NCI-H226 (cell line): ENCODE measurements at regions not wholly inside any gene's neighbourhood (a gene's known extent, or its start where the extent isn't known, plus 50 kb on each side); places are given as distances from the start of the nearest gene placed in this dataset.

ENCODE experiments used
- DNase-seq: peaks from one replicate; pipeline ENCODE4 v3.0.0-alpha.2; 2015

DNA sequence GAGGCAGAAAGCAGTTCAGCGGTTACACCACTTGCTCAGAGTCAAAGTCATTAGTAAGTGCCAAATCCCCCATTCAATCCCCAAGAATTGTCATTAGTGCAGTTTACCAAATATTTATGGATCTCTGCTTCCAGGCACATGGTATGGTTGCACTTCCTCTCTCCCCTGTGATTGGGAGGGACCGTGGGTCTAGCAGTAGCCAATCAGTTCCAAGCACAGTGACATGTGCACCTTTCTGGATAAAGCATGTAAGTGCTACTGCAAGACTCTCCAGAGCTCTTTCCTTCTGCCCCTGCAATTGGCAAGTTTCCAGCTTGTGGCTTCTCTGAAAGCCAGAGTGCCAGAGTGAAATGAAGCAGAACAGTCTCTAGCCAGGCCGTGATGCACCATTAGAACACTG lies 85.3 kb upstream of the FLRT2 start:
- DNase-seq: no peak

DNA sequence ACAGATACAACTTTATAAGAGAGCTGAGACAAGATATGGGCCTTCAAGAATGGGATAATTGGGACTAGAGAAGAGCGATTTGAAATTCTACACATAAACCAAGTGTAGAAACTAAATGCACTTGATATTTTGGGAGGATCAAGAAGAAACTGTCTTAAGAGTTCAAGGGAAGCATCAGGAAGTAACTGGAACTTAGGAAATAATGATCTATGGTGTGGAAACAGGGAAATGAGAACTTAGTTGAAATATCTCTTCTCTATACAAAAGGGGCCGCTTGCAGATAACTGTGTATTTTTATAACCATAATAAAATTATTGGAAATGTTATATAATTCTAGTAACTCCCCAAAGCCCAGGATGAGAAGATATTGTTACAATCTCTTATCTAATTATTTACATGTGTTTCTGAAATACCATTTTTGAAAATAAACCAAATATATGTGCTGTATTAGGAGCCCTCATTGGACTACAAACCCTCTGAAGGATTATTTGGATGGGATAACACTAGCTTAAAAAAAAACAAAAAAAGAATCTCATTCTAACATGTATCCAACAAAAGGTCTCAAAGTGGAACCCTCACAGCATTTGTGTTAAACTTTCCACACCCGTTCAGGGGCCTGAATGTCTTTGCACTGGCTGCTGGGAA lies 84.7 kb upstream of the FLRT2 start:
- DNase-seq: no peak

DNA sequence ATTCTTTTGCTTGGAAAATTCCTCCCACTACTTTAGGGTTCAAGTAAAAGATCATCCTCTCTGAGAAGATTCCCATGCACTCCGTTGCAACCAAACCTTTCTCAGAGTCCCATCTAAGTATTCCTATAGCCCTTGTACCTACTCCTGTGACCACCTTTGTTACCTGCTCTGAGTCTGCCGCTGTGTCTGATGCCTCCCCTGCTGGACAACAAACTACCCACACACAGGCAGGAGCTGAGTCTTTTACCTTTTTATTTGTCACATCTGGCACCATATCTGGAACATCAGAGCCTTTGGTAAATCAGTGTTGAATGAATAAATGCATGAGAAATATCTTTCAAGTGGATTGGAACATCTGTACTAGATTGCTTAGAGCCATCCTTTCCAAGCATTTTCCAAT lies 82.1 kb upstream of the FLRT2 start:
- DNase-seq: no peak

DNA sequence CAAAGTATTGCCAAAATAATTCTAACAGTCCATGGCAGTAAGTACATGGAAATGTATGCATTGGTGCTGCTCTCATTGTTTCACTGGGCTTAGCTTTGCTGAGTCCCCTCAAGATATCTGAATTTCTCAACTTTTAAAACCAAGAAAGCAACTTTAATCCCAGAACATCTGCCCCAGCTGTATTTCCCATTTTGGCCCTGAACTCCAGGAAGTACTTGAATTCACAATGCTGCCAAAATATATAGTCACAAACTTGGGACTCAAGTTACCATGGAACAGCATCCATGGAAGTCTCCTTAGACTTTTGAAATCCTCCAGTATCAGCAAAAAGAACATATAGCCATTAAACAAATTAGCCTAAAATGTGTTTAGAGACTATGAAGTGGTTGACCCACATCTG lies 78.5 kb upstream of the FLRT2 start:
- no peak for DNase-seq

DNA sequence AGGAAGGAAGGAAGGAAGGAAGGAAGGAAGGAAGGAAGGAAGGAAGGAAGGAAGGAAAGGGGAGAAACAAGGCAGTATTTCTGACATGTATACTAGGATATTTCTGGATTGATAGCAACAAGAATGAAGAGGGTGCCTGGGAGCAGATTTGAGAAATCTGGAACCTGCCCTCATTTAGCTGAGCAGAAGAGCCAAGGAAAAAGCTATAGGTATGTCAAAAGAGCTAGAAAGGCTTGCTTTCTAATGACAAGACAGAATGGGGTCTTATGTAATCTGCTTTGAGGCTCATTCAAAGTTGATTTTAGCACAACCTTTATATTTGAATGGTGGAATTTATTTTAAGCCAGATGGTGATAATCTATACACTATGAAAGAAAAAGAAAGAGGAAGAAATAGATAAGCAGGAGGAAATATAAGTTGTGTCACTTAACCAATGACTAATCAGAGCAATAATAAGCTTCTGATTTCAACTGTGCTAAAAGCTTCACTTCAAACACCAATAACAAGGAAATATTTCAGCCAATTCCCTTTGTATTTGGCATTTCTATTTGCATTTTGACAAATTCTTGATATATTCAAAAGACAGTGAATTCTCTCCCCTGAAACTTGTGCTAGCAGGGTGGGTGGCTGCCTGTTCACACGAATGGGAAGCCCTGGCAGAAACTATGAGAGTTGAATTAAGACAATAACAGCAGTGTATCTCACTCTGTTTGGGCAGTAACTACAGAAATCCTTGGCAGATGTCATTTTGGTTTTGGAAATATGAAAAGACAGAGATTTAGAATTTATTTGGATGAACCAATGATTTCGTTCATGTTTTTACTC lies 76.3 kb upstream of the FLRT2 start:
- no peak for DNase-seq

DNA sequence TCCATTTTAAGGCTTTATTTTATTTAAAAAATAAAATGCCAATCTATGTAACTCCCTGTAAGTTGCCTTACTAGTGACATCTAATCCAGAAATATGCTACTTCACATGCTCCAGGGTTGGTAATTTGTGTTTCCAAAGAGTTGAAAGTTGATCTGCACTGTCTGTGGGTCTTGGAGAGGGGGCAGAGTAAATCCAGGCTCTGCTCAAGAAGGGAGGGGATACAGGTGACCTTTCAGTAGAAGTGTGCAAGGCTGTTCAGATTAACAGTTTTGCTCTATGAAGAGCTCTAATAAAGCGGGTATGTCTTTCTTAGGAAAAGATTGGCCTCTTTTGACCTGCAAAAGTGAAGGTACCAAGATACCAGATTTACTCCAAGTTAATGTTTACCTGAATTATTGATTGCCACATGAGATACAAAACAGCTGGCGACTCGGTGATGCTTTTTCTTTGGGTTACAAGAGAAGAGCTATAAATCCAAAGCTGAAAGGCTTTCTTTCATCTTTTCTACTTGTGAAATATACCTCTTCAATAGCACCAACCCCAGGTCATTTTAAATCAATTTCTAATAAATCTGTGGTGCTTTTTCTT lies 75.6 kb upstream of the FLRT2 start:
- no peak for DNase-seq

DNA sequence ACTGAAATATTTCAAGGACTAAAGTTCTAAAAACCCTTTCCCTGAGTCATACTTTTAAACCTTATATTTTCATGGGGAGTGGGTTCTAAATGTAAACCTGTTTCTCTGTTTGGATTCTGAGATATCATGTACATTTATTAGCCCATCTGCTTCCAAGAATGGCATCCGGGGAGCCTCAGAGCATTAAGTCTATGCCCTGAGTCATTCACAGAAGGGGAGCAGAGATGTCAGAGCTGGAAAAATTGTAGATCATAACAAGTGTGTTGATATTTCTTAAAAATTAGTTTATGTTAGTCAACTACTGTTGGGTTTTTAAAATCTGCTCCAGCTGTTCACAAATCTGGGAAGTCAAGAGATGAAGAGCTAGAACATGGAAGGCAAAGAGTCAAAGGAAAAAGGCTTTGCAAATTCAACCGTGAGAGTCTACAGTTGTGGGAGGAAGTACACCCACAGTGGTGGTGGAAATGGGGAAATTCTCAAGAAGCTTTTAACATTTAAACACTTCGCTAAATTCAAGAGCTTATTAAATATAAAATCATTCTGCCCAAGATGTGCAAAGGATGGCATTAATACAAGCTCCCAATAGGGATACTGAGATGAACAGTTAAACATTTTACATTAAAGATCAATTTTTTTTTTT lies 70.5 kb upstream of the FLRT2 start:
- no peak for DNase-seq

DNA sequence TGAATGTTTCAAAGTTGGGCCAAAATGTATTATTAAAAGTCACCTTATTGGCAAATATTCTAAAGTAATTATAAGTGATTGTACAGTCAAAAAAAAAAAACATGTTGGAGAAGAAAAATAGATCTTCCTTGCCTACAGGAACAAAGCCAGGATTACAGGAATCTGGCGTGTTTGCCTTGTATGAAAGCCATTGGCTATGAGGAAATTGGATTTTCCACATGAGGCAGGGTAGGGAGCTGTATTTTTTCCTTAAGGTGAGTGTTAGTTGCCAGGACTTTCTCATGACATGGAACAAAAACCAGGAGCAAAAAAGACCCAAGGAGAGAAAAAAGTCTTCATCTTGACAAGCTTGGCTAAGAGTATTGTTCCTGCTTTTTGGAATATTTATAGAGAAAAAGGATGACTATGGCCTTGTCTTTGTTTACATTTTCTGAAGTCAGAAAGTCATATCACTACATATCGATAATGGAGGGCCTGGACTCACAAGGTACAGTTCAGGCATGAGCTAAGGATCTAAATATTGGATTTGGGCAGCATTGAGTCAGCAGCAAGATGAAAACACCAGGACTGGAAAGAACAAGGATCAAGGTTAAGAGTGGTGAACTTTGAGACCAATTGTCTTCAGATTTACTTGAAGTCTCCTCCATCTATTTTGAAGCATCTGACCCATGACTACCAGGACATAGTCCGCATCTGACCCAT lies 68.4 kb upstream of the FLRT2 start:
- no peak for DNase-seq

DNA sequence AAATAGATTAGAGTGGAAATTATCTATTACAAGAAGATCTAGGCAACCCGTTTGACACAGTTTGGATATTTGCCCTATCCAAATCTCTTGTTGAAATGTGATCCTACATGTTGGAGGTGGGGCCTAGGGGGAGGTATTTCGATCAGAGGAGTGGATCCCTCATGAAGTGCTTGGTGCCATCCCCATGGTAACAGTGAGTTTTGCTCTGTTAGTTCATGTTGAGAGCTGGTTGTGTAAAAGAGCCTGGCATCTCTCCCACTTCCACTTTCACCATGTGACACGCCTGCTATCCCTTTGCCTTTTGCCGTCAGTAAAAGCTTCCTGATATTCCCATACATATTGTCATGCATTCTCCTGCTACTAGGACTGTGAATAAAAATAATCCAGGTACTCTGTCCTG lies 66.4 kb upstream of the FLRT2 start:
- DNase-seq: no peak

DNA sequence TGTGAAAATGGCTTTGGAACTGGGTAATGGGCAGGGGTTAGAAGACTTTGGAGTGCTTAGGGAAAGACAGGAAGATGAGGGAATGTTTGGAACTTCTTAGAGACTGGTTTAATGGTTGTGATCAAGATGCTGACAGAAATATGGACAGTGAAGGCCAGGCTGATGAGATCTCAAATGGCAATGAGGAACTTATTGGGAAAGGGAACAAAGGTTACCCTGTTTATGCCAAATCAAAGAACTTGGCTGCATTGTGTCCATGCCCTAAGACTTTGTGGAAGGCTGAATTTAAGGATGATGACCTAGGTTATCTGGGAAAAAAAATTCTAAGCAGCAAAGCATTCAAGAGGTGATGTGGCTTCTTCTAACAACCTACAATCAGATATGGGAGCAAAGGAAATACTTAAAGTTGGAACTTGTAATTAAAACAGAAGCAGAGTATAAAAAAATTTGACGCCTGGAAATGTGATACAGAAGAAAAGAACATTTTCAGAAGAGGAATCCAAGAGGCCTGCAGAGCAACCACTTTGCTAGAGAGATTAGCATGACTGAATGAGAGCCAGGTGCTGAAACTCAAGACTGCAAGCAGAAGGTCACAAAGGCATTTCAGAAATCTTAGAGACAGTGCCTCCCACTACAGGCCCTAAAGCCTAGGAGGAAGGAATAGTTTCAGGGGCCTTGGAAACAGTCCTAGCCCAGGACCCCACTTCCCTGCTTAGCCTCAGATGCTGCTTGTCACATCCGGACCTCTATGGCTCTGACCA lies 65.6 kb upstream of the FLRT2 start:
- no peak for DNase-seq

DNA sequence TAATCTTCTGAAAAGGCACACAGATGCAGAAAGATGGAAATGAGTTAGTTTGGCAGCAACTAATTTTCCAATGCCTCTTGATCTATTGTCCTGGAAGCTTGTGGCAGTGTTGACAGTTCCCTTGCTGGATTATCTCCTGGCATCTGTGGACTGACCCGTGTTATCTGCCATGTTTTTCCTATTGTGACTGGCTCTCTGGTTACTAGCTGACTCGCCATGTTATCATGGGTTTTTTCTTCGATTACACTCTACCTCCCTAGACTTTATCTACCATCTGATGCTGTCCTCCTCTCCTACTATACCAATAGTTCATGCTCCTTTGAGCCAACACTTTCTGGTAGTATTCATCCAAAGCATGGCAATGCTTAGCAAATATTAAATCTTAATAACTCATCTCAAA lies 63.3 kb upstream of the FLRT2 start:
- DNase-seq: peak; percentile 40

DNA sequence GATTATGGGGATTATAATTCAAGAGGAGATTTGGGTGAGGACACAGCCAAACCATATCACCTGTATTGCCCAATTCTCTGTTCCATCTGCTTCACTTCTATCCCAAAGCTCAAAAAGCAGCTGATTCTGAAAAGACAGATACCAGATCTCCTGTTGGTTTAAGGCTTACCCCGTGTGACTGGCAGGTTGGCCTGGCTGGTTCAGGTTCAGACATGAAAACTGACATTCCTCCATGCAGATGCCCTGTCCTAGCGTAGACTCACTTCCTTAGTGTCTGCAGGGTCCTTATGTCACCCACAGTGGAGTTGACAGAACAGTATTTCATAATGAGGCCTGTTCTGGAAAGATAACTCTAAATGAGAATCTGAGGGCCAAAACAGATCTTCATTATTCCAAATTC lies 61.1 kb upstream of the FLRT2 start:
- DNase-seq: no peak

DNA sequence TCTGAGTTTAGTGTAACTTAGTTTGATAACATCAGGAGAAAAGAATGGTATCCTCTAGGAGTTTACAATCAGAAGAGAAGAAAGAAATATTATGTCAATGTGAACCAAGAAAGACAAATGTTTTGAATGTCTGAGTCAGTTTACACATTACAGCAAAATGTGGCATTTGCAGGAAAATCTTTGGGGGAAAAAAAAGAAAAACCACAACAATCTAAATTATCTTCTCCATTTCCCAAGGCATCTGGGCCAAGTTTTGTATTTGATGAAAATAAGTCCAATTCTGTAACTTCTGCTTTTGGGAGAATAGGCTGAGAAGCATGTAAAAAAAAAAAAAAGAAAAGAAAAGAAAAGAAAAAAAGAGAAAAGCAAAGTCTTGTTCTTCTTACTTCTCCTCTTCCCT lies 58.8 kb upstream of the FLRT2 start:
- no peak for DNase-seq

DNA sequence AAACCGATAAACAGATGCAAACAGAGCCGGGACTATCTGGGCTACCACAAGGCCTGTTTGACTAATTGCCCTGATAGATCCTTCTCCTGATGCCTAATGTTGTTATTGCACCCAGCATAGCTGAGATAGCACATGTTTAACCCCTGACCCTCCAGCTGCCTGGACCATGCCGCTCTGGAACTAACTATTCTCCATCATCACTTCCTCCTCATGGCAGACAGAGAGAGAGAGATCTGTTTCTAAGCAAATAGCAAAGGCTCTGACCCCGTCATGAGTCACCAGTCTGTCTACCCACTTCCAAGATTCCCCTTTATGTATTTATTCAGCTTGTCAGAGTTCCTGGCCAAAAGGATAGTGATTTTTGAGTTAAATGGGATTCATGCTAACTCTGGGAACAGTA lies 58.2 kb upstream of the FLRT2 start:
- peak; percentile 68 for DNase-seq

DNA sequence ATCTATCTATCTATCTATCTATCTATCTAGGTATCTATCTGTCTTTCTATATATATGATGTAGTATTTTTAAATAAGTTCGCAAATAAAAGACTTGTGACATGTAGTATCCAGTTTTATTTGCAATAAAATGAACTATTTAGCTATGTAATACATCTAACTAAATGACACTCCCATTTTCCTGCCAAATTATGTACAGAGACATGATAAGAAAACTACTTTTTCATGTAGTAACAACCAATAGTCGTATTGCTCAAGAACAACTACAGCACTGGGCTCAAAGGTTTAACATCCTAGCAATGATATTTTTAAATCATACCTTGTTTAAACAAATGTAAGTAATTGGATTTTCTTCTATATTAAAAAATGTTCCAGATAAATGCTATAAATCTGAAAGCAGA lies 55.5 kb upstream of the FLRT2 start:
- no peak for DNase-seq

DNA sequence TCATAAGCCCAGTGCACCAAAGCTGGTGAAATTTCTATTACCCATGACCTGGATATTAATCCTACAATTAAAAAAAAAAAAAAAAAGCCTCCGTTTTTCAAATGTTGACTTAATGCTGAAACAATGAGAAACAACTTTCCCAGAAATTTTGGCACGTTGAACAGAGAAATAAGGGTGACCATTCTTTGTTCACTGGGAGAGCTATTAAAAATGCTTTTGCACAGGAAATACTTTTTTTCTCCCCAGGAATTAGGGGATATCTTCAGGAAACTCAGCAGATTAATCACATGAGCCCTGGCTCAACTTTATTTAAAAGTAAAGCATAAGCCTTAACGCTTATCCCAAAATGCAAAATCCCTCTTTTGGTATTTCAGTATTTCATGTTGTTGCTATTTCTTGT lies 54.8 kb upstream of the FLRT2 start:
- DNase-seq: no peak

DNA sequence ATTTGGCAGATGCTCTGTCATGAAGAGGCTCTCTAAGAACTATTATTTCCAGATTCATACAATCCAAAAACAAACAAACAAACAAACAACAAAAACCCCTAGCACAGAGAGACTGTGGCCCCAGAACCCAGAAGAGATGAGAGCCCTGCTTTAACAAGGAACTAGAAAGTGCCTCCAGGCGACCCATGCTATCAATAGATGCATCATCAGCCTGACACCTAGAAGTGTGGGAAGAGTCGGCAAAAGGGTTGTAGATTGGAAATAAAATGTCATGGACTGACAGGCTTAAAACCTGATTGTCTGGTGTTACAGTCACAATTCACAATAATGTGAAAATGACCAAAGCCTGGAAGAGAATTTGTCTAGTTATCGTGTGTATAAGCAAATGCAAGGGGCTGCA lies 50.6 kb upstream of the FLRT2 start:
- DNase-seq: no peak

DNA sequence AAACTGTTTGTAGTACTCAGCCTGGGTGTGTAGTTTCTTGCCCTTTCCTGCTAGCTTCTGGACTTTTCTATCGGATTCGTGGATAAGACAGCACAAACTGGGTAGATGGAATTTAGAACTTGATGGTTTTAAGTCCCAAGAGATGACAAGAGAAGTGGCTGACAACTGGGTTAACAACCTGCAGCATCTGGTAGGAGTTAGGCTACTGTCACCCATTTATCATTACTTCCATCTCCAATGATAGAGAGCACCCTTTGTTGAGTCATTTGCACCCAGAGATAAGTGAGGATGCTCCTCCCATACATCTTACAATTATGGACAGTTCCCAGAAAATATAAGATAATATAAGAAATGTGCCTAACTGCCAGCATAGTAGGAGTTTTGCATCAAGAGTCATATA lies 50.2 kb upstream of the FLRT2 start:
- DNase-seq: no peak
